HG02885 (cell line): ENCODE measurements at regions not wholly inside any gene's neighbourhood (a gene's known extent, or its start where the extent isn't known, plus 50 kb on each side); places are given as distances from the start of the nearest gene placed in this dataset.

Source experiments
- ATAC-seq: cut with Tn5 transposase; IDR thresholded peaks from one replicate; pipeline ENCODE4 v1.9.1; 2021; ENCODE audit warnings: mild to moderate bottlenecking; ENCODE audit not compliant: unreplicated experiment, poor library complexity

- no peak for ATAC-seq
Observed at GRCh38 chr12:107560165-107560898, 125.3 kb upstream of the PWP1 start.

GRCh38 chr12:107560899-107561285 lies 124.7 kb upstream of the PWP1 start:
- ATAC-seq = no peak

GRCh38 chr12:107564946-107565345 lies 120.7 kb upstream of the PWP1 start:
- no peak for ATAC-seq

- no peak for ATAC-seq
Observed at GRCh38 chr12:107565551-107565950, 120.0 kb upstream of the PWP1 start.

- ATAC-seq = no peak
Observed at GRCh38 chr12:107567876-107568619, 117.6 kb upstream of the PWP1 start.

- no peak for ATAC-seq
Observed at GRCh38 chr12:107568718-107569117, 116.9 kb upstream of the PWP1 start.

GRCh38 chr12:107570721-107571120 lies 114.9 kb upstream of the PWP1 start:
- no peak for ATAC-seq

GRCh38 chr12:107571492-107571891 lies 114.1 kb upstream of the PWP1 start:
- no peak for ATAC-seq

GRCh38 chr12:107574691-107575090 lies 110.9 kb upstream of the PWP1 start:
- ATAC-seq = no peak

GRCh38 chr12:107580750-107581618 lies 104.6 kb upstream of the PWP1 start:
- no peak for ATAC-seq

GRCh38 chr12:107581619-107582015 lies 104.0 kb upstream of the PWP1 start:
- ATAC-seq = no peak

GRCh38 chr12:107583551-107583950 lies 102.0 kb upstream of the PWP1 start:
- no peak for ATAC-seq

- ATAC-seq = no peak
Observed at GRCh38 chr12:107584563-107584962, 101.0 kb upstream of the PWP1 start.

- ATAC-seq = no peak
Observed at GRCh38 chr12:107586256-107586970, 99.2 kb upstream of the PWP1 start.

- ATAC-seq = no peak
Observed at GRCh38 chr12:107590413-107590812, 95.2 kb upstream of the PWP1 start.

GRCh38 chr12:107590814-107591375 lies 94.7 kb upstream of the PWP1 start:
- no peak for ATAC-seq

GRCh38 chr12:107593713-107594381 lies 91.8 kb upstream of the PWP1 start:
- no peak for ATAC-seq

GRCh38 chr12:107594995-107595394 lies 90.6 kb upstream of the PWP1 start:
- ATAC-seq = no peak

GRCh38 chr12:107597695-107598410 lies 87.7 kb upstream of the PWP1 start:
- ATAC-seq = no peak
